Stimulated activated naive CD4-positive, alpha-beta T cell treated with Interleukin-2 at 50 U/mL for 16 hours (primary cell): ENCODE measurements at regions not wholly inside any gene's neighbourhood (a gene's known extent, or its start where the extent isn't known, plus 50 kb on each side); places are given as distances from the start of the nearest gene placed in this dataset.

Source experiments
- DNase-seq: peaks from one replicate; lab custom pipeline; 2025; lab: John Stamatoyannopoulos, UW

GRCh38 chr20:39825950-39826349 lies 863.1 kb downstream of the MAFB start:
- DNase-seq: no peak

DNA sequence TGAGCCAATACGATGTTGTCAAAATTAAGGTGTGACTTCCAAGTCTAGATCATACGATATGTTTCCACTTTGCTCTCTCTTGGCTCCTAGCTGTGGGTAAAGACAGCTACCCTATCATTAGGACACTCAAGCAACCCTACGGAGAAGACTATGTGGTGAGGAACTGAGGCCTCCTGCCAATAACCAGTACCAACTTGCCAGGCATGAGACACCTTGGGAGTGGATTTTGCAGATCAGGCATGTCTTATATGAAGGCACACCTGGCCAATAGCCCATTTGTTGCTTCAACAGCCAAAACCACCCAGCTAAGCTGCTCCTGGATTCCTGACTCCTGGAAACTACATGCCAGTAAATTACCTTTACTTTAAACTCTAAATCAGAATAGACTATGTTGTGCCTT lies 863.4 kb downstream of the DHX35 start:
- no peak for DNase-seq

- no peak for DNase-seq
Observed at GRCh38 chr20:39823224-39823623, 861.1 kb downstream of the DHX35 start.

DNA sequence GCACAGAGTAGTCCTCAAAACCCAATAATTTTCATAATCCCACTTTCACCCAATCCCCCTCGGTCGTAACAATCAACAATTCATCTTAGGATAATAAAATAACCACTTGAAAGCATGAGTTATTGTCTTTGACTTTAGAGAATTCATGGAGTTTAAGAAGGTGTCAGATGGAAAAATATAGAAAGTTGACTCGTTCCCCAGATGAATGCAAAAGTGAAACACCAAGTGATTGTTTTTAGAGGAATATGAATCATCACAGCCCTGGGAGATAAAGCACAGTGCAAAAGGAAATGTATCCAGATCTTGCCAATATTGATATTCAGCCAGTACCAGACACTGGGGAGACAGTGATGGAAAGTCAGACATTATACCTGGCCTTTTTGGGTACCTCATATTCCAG lies 860.5 kb downstream of the DHX35 start:
- DNase-seq: no peak

GRCh38 chr20:39813190-39813829 lies 851.2 kb downstream of the DHX35 start:
- DNase-seq: no peak

- DNase-seq: no peak
Observed at GRCh38 chr20:39812116-39812515, 850.0 kb downstream of the DHX35 start.

DNA sequence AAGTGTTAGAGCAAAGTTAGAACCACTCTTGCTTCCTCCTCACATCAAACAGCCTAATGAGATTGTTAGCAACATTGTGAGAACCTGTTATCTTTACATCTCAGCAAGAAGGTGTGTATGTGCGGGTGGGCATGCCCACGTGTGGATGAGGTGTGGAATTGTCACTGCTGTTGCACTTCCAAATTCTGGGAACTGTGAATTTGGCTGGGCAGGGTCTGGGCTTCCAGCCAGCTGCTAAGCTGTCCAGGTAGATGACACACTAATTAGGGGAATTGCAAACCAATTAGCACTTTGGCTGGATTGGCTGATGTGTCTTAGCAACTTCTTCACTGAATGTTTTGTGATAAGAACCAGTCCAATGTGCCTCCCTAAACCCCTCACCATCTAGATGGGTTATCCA lies 848.2 kb downstream of the DHX35 start:
- no peak for DNase-seq

DNA sequence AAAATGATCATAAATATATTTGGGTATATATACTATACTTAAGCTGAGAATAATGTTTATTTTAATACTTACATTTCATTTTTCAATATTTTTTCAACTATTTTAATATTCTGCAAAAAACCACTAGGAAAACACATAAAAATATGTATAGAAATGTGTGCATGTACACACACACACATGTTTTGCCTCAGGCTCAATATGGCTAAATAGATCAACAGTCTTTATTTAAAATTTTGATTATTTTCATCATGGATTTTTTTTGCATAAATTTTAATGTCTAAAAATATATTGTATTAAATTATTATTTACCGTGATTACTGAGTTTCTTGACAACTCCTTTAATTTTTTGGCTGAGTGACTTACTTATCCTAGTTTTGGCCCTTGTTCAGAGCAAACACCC lies 846.5 kb downstream of the DHX35 start:
- DNase-seq: no peak

DNA sequence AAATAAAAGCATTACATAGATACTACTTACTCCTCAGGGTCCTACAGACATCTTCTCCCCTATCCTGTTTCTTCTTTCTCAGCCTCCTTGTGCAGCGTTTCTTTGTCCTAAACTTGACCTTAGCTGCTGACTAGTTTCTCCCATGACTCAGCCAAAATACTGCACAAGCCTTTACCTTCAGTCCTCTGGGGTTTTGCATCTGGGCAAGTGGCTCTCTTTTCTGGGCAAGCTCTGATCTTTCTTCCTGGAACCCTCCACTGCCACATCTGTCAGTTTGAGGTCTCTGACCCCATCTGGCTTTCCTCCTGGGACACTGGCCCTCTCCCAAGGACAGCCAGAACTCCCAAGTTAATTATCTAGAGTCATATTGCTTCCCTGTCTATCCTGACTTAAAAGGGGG lies 838.4 kb downstream of the DHX35 start:
- no peak for DNase-seq

DNA sequence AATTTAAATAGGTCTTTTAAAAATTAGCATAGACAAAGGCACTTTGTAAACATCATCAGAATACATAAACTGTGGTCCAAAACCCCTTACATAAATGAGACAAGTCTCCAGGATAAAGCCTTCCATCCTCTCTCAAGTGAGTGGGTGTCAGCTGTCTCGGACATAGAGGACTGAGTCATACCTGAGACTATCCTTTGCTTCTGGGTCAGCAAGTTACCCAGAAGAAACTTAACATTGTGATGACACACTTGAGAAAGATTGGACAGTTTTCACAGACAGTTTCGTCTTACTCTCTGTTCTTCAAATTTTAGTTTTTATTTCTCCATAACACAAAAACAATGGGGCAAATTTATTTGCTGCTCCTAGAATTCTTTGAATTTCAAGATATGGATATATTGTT lies 838.0 kb downstream of the DHX35 start:
- DNase-seq: no peak

- no peak for DNase-seq
Observed at GRCh38 chr20:39799366-39799965, 837.3 kb downstream of the DHX35 start.

DNA sequence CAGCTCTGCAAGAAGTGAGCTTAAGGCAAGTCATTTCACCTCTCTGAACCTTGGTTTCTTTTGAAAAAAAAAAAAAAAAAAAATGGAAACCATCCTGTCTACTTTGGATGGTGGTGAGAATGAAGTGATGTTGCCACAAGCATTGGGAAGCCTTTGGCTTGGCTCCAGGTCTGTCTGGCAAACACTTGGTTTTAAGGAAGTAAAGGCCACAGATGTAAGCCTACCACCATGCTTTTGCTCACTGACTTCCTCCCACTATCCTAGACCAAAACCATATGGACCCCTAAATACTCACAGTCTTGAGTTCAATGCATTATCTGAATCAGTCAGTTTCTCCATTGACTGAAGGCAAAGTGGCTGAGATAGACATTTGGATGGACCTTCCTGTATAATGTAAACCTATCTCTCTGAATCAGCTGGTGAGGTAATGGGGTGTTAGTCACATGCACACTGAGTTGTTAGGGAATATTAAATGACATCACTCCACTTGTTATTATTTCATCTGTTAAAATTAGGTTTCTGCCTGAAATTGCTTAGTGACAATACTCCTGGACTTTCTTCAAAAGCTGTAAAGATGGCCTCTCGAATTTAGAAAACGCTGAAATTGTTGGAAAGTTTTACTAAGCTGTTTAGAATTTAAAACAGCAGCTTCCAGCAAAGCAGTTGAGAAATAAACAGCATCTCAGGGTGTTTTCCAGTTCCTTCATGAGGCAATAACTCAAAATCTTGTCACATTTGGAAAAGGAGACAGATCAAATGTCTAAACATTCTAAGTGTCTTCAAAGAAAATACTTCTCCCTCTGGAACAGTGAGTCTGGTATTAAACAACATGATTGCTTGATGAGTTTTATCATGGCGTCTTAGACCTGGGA lies 833.5 kb downstream of the DHX35 start:
- no peak for DNase-seq

DNA sequence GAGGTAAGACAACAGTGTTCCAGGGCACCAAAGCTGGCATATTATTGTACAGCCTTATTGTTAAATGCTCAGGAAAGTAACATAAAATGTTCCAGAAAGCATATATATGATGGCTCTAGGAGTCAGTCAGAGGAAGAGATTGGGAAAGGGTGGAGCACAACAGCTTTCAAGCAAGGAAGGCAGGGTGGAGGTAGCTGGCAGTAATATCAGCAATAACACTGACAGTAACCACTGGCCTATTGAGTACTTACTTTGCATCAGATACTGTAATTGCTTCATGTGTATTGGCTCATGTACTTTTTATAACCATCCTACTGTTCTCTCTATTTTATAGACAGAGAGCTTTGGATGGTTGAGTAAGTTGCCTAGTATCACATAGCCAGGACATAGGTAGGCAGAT lies 830.2 kb downstream of the DHX35 start:
- DNase-seq: no peak

DNA sequence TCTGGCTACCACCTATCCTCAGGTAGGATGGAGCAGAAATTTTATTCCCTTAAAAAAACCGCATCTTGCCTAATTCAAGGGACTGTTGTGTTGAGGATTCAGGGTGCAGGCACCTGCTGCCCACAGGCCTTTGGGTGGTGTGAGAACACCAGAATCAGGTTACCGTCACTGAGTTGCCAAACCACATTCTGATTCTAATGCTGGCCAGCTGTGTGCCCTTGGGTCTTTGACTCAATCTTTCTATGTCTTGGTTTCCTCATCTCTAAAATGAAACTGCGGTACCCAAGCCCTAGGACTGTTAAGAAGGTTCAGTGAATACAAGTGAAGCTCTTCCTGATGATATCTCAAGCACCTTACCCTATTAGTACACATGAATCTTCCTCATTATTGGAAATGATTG lies 827.3 kb downstream of the DHX35 start:
- DNase-seq: no peak

- no peak for DNase-seq
Observed at GRCh38 chr20:39785252-39785917, 823.2 kb downstream of the DHX35 start.

DNA sequence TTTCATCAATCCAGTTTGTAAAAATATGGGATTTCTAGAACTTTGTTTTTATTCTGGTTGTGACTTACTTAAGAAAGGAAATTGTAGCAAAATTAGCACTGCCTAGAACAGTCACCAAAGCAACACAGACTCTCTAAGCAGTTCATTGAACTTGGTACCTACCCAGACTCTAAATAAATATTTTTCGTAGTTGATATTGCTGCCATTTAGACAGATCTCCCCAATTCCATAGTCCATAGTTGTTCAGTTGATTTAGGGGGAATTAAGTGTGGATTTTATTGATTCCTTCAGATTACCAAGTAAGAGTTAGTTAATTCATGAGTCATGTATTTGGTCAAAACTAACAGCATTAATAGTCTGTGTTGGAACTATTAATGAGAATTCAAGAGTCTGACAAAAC lies 822.5 kb downstream of the DHX35 start:
- no peak for DNase-seq

GRCh38 chr20:39778847-39779604 lies 816.9 kb downstream of the DHX35 start:
- DNase-seq: no peak

- DNase-seq: no peak
Observed at GRCh38 chr20:39778431-39778830, 816.3 kb downstream of the DHX35 start.

DNA sequence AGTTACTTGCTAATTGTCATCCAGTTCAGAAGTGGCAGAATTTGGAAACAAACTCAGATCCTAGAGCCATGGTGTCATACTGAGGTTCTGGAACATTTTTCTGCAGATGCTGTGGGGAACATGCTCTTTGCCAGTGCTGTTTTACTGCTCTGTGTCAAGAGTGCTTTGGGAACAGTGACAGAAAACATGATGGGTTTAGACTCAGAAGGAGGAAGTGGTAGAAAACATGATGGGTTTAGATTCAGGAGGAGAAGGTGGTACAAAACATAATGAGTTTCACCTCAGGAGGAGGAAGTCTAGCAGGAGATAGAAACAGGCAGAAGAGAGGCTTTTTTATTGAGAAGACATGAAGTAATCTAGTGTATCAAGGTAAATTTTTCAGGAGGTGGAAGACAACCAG lies 815.5 kb downstream of the DHX35 start:
- DNase-seq: no peak

DNA sequence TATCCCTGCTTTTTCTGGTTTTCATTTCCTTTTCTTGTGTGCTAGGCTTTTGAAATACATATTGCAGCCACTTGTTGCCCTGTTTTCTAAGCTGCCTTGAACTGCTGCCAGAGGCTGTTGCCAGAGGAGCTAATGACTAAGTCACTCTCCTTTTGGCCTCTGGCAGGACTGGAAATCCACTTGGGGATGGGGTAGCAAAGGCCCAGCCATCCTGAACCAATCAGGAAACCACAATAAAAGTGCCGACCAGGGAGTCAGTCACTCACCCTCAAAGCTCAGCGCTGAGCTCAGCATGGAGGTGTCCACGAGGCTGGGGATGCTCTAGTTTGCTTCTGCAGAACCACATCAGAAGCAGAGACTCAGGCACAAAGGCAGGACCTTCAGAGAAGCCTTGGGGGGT lies 813.0 kb downstream of the DHX35 start:
- DNase-seq: no peak

- no peak for DNase-seq
Observed at GRCh38 chr20:39773380-39774000, 811.3 kb downstream of the DHX35 start.

- no peak for DNase-seq
Observed at GRCh38 chr20:39767352-39767751, 805.2 kb downstream of the DHX35 start.
